Suprapubic skin (tissue), 3 donors: ENCODE measurements at regions not wholly inside any gene's neighbourhood (a gene's known extent, or its start where the extent isn't known, plus 50 kb on each side); places are given as distances from the start of the nearest gene placed in this dataset.

Experiments used
- POLR2A ChIP-seq, 2 donors: fragments of 450-650 bp; IDR thresholded peaks; one replicate each; pipeline ENCODE4 v1.6.1; 2017; ENCODE audit warnings: antibody characterized with exemption in 2 of 2, mild to moderate bottlenecking in 2 of 2, moderate library complexity in 2 of 2
- TF ChIP-seq, protein P1 (sequence below), 2 donors: fragments of 200-600 bp in 1 of 2; fragments of 450-650 bp in 1 of 2; sonication (generic) in 1 of 2; IDR thresholded peaks; one replicate each; pipeline ENCODE4 v1.5.1; 2016 to 2019; ENCODE audit warnings: antibody characterized with exemption in 2 of 2, mild to moderate bottlenecking in 1 of 2, moderate library complexity in 1 of 2

DNA sequence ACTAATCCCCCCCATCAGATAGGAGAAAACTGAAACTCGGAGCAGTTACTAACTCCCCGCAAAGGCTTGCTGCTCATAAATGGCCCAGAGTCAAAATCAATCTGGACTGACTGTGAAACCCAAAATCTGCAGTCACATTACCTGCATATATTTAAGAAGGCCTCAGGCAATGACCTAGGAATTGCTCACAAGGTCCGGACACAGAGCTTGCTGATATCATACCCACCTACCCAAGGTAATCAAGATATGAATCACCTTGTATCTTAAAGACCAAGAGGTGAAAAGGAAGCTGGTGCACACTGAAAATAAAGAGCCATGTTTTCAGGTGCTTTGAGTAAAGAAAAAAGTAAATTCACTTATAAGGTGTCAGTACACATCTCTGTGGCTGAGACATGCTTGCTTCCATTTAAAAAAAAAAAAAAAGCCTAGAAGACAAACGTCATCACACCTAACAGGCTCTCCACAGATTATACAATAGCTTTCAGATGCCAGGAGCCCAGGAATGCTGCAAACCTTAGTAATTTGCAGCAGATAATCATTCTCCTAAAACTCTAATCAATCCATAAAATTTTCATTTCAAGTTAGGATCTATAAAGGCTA lies 195.4 kb downstream of the ZEB2 start:
- TF ChIP-seq, protein P1, sequence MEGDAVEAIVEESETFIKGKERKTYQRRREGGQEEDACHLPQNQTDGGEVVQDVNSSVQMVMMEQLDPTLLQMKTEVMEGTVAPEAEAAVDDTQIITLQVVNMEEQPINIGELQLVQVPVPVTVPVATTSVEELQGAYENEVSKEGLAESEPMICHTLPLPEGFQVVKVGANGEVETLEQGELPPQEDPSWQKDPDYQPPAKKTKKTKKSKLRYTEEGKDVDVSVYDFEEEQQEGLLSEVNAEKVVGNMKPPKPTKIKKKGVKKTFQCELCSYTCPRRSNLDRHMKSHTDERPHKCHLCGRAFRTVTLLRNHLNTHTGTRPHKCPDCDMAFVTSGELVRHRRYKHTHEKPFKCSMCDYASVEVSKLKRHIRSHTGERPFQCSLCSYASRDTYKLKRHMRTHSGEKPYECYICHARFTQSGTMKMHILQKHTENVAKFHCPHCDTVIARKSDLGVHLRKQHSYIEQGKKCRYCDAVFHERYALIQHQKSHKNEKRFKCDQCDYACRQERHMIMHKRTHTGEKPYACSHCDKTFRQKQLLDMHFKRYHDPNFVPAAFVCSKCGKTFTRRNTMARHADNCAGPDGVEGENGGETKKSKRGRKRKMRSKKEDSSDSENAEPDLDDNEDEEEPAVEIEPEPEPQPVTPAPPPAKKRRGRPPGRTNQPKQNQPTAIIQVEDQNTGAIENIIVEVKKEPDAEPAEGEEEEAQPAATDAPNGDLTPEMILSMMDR (IDR thresholded peaks at IDR 0.05) = no peak
- no peak for TF ChIP-seq POLR2A (IDR thresholded peaks at IDR 0.05)
